ENCODE measurements at regions not wholly inside any gene's neighbourhood (a gene's known extent, or its start where the extent isn't known, plus 50 kb on each side); places are given as distances from the start of the nearest gene placed in this dataset.

DNA sequence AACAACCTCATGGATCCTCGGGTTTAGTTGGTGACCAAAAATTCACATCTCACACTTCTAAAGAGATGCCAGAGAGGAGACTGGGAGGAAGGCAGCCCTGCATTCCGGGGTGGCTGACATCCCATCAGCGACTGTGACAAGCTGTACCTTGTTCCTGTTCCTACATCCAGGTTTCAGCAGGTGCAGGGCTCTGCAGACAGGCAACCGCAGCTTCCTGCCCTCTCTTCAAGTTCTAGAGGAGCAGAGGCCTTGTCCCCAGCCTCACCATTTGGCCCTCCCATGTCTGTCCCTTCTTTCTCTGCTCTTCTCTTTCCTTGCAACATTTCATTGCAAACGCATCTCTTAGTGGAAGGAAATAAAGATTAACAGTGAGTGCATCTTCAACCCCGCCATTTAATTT lies 454.6 kb downstream of the IRX1 start:
- 79 to 87% methylated on average over 4 to 5 of the region's 6 CpGs for WGBS, 2 donors (ENCODE audit: low coverage in 1 of 2)
- no peaks in the 10 kb centered on the region for H3K9me3 ChIP-seq
- no peak overlapping the region for H3K27ac ChIP-seq
- ATAC-seq = no peak
- H3K36me3 ChIP-seq = no peaks in the 10 kb centered on the region
- H3K27me3 ChIP-seq = no peaks in the 10 kb centered on the region
- no peaks in the 10 kb centered on the region for H3K4me1 ChIP-seq
- H3K4me3 ChIP-seq = no peak overlapping the region
- TF ChIP-seq, protein P1, sequence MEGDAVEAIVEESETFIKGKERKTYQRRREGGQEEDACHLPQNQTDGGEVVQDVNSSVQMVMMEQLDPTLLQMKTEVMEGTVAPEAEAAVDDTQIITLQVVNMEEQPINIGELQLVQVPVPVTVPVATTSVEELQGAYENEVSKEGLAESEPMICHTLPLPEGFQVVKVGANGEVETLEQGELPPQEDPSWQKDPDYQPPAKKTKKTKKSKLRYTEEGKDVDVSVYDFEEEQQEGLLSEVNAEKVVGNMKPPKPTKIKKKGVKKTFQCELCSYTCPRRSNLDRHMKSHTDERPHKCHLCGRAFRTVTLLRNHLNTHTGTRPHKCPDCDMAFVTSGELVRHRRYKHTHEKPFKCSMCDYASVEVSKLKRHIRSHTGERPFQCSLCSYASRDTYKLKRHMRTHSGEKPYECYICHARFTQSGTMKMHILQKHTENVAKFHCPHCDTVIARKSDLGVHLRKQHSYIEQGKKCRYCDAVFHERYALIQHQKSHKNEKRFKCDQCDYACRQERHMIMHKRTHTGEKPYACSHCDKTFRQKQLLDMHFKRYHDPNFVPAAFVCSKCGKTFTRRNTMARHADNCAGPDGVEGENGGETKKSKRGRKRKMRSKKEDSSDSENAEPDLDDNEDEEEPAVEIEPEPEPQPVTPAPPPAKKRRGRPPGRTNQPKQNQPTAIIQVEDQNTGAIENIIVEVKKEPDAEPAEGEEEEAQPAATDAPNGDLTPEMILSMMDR (IDR thresholded peaks at IDR 0.05) = no peak
- TF ChIP-seq EP300 (IDR thresholded peaks at IDR 0.05) (no peak), POLR2AphosphoS5 (IDR thresholded peaks at IDR 0.05) (no peak), POLR2A (IDR thresholded peaks at IDR 0.05) (no peak)

DNA sequence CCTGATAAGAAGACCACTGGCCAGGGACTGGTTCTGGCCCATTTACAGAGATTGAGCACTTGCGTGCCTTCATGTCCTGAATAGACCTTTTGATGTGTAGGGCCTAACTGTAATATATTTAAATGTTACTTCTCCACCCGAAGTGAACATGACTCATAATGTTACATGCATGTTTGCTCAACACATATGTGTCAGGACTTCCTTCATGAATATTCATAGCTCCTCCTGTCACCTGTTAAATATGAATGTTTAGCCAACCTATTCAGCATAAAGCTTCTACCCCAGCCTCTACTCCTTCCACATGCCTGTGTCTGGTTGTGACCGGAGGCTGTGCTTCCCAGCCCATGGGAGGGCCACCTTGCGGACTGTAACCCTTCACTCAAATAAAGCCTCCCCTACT lies 457.5 kb downstream of the IRX1 start:
- Histone ChIP-seq H3K27ac (no peak overlapping the region), H3K4me3 (no peak overlapping the region), H3K27me3 (no peaks in the 10 kb centered on the region), H3K9me3 (no peaks in the 10 kb centered on the region), H3K4me1 (no peaks in the 10 kb centered on the region), H3K36me3 (no peaks in the 10 kb centered on the region)
- ATAC-seq = no peak
- 70 to 83% methylated on average over 4 of the region's 4 CpGs for WGBS, 2 donors (ENCODE audit: low coverage in 1 of 2)
- TF ChIP-seq POLR2AphosphoS5 (IDR thresholded peaks at IDR 0.05) (no peak), EP300 (IDR thresholded peaks at IDR 0.05) (no peak)
- TF ChIP-seq, protein P1 (IDR thresholded peaks at IDR 0.05) = no peak

DNA sequence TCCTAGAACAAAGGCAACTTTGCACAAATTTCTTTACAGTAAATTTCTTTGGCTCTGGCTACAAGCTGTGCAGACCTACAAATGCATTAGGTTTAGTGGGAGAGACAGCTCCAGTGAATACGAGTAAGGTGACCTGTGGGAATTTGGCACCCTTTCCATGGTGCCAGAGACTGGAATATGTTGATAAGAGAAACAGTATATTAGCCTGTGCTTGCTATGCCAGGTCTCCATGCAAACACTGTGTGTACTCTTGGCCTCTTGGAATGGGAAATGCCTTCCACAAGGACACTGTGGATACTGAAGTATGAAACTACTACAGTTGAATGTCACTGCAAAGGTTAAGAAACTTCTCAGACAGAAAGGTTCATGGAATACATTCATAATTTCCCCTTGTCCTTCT lies 458.5 kb downstream of the IRX1 start:
- 43 to 63% methylated on average over 1 of the region's 1 CpG for WGBS, 2 donors (ENCODE audit: low coverage in 1 of 2)
- Histone ChIP-seq H3K27ac (no peak overlapping the region), H3K9me3 (no peaks in the 10 kb centered on the region), H3K36me3 (no peaks in the 10 kb centered on the region), H3K4me3 (no peak overlapping the region), H3K27me3 (no peaks in the 10 kb centered on the region), H3K4me1 (no peaks in the 10 kb centered on the region)
- no peak for ATAC-seq
- TF ChIP-seq, protein P1 (IDR thresholded peaks at IDR 0.05) = no peak
- TF ChIP-seq EP300 (IDR thresholded peaks at IDR 0.05) (no peak), POLR2AphosphoS5 (IDR thresholded peaks at IDR 0.05) (no peak), POLR2A (IDR thresholded peaks at IDR 0.05) (no peak)

DNA sequence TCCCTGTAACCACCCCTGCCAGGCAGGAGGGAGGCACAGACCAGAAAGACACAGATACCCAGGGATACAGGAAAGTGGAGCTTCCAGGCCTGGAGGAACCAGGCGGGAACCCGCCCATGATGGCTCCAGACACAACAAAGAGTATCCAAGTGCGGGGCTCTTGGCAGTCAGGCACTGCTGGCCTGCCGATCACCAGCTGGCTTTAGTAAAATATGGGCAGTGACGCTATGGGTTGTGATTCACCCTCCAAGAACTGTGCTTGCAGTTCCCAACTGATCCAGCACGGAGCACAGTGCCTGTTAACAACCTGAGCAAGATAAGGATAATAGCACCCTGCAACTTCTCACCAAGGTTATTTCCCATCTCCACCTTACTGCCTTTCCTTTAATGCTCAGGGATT lies 463.3 kb downstream of the IRX1 start:
- no peak overlapping the region for H3K4me3 ChIP-seq
- H3K27ac ChIP-seq = no peak overlapping the region
- TF ChIP-seq POLR2A (IDR thresholded peaks at IDR 0.05) (no peak), EP300 (IDR thresholded peaks at IDR 0.05) (no peak), POLR2AphosphoS5 (IDR thresholded peaks at IDR 0.05) (no peak)
- TF ChIP-seq, protein P1 (IDR thresholded peaks at IDR 0.05) = no peak
- ATAC-seq = no peak
- 17 to 77% methylated on average over 1 to 3 of the region's 6 CpGs for WGBS, 2 donors (ENCODE audit: low coverage in 1 of 2)
- no peaks in the 10 kb centered on the region for H3K4me1 ChIP-seq
- H3K36me3 ChIP-seq = no peaks in the 10 kb centered on the region
- H3K9me3 ChIP-seq = no peaks in the 10 kb centered on the region
- H3K27me3 ChIP-seq = no peaks in the 10 kb centered on the region

DNA sequence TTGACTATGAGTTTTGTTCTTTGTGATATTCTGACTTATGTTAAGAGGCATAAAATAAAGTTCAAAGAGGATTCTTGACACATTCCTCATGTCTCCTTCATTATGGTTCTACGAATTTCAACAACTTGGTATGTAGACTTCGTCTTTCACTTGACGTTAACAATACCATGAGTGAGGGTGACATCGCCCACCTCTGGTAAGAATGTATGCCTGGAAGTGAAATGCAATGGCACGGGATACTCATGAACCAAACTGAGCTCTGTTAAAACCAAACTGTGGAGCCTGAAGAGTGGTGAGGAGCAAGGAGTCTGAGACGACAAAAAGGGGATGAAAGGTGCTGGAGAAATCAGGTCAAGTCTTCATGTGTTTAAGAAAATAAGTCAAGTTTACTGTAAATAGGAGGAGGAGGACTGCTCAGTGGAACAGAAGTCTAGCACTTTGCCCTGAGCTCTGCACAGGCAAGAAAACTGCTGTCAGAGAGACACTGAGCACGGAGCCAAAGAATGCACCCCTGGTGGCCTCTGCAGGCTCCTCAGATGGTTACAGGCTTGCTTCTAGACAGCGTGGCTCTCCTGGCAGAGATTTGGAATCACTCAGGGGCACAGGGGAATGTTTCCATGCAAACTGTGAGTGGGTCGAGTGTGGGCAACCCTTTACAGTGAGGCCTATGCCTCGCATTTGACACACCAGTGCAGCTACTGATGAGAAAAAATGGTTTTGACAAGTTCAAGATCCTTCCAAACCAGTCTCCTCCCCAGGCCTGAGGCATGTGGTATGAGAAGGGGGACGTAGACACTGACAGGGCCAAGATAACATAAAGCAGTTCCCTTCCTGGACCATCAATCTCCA lies 470.1 kb downstream of the IRX1 start:
- H3K27me3 ChIP-seq = peaks cover 6% of the 10 kb centered on the region
- no peak overlapping the region for H3K27ac ChIP-seq
- H3K36me3 ChIP-seq = no peaks in the 10 kb centered on the region
- no peak overlapping the region for H3K4me3 ChIP-seq
- WGBS, 2 donors (ENCODE audit: low coverage in 1 of 2) = 51 to 63% methylated on average over 6 to 11 of the region's 11 CpGs
- ATAC-seq = no peak
- H3K4me1 ChIP-seq = no peaks in the 10 kb centered on the region
- TF ChIP-seq, protein P1 (IDR thresholded peaks at IDR 0.05) = no peak
- TF ChIP-seq POLR2A (IDR thresholded peaks at IDR 0.05) = no peak
- TF ChIP-seq POLR2AphosphoS5 (IDR thresholded peaks at IDR 0.05) = peak; percentile 11
- TF ChIP-seq EP300 (IDR thresholded peaks at IDR 0.05) = no peak
- H3K9me3 ChIP-seq = no peaks in the 10 kb centered on the region
